ENCODE measurements at regions not wholly inside any gene's neighbourhood (a gene's known extent, or its start where the extent isn't known, plus 50 kb on each side); places are given as distances from the start of the nearest gene placed in this dataset.

DNA sequence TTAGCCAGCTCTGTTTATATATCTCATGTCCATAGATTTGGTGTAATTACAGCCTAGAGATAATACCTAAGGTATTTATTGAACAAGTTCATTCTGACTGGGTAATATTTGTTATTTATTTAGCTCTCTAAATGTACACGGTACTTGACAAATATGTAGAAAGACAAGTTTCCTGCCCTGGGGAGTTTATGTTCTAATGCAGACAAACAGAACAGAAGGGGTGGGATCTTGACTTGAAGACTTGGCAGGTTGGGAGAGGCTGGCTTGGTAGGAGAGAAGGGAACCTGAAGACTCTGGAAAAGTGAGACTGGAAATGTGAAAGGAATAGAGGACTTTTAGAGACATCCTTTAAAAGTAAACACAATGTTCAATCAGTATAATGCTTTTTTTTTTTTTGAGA, 97.7 kb upstream of the CDK6 start:
- Mint-ChIP-seq H3K27me3 (ENCODE audit: insufficient read depth, unreplicated experiment) (no peaks in the 10 kb centered on the region), H3K36me3 (ENCODE audit: insufficient read depth, unreplicated experiment) (peaks cover 6% of the 10 kb centered on the region), H3K4me1 (ENCODE audit: insufficient read depth, unreplicated experiment) (peaks cover 5% of the 10 kb centered on the region), H3K4me3 (ENCODE audit: unreplicated experiment) (no peak overlapping the region), H3K9me3 (ENCODE audit: unreplicated experiment) (peaks cover 21% of the 10 kb centered on the region), H3K27ac (ENCODE audit: low read depth, unreplicated experiment) (no peak overlapping the region)
- ChIA-PET POLR2A (interaction anchor here (0.7 kb wide), 1 partner anchor 26 kb away, joined by 3 read pairs; no protein-coding TSS in a partner anchor), CTCF (no interaction called here)
- TF ChIP-seq, protein P1, sequence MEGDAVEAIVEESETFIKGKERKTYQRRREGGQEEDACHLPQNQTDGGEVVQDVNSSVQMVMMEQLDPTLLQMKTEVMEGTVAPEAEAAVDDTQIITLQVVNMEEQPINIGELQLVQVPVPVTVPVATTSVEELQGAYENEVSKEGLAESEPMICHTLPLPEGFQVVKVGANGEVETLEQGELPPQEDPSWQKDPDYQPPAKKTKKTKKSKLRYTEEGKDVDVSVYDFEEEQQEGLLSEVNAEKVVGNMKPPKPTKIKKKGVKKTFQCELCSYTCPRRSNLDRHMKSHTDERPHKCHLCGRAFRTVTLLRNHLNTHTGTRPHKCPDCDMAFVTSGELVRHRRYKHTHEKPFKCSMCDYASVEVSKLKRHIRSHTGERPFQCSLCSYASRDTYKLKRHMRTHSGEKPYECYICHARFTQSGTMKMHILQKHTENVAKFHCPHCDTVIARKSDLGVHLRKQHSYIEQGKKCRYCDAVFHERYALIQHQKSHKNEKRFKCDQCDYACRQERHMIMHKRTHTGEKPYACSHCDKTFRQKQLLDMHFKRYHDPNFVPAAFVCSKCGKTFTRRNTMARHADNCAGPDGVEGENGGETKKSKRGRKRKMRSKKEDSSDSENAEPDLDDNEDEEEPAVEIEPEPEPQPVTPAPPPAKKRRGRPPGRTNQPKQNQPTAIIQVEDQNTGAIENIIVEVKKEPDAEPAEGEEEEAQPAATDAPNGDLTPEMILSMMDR (IDR thresholded peaks at IDR 0.05; ENCODE audit: unreplicated experiment) = no peak
- no peak for DNase-seq (ENCODE audit: unreplicated experiment)
- intact Hi-C loops (cut with micrococcal nuclease) = no loop called here
- no TSS peak for BruUV-seq (replicated peaks)

DNA sequence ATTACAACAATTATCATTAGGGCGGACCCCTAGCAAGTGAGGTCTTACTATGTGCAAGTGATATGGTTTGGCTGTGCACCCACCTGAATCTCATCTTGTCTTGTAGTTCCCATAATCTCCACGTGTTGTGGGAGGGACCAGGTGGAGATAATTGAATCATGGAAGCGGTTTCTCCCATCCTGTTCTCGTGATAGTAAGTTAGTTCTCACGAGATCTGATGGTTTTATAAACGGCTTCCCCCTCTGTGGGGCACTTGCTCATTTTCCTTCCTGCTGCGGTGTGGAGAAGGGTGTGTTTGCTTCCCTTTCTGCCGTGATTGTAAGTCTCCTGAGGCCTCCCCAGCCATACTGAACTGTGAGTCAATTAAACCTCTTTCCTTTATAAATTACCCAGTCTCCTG, 96.1 kb upstream of the CDK6 start:
- no TSS peak for BruUV-seq (replicated peaks)
- H3K36me3 Mint-ChIP-seq (ENCODE audit: insufficient read depth, unreplicated experiment) = no peaks in the 10 kb centered on the region
- POLR2A ChIA-PET = no interaction called here
- H3K27ac Mint-ChIP-seq (ENCODE audit: low read depth, unreplicated experiment) = no peak overlapping the region
- TF ChIP-seq, protein P1 (IDR thresholded peaks at IDR 0.05; ENCODE audit: unreplicated experiment) = no peak
- H3K9me3 Mint-ChIP-seq (ENCODE audit: unreplicated experiment) = peaks cover 13% of the 10 kb centered on the region
- no peak overlapping the region for H3K4me3 Mint-ChIP-seq (ENCODE audit: unreplicated experiment)
- peaks cover 5% of the 10 kb centered on the region for H3K4me1 Mint-ChIP-seq (ENCODE audit: insufficient read depth, unreplicated experiment)
- H3K27me3 Mint-ChIP-seq (ENCODE audit: insufficient read depth, unreplicated experiment) = no peaks in the 10 kb centered on the region
- intact Hi-C loops (cut with micrococcal nuclease) = no loop called here
- DNase-seq (ENCODE audit: unreplicated experiment) = no peak
- CTCF ChIA-PET = no interaction called here

DNA sequence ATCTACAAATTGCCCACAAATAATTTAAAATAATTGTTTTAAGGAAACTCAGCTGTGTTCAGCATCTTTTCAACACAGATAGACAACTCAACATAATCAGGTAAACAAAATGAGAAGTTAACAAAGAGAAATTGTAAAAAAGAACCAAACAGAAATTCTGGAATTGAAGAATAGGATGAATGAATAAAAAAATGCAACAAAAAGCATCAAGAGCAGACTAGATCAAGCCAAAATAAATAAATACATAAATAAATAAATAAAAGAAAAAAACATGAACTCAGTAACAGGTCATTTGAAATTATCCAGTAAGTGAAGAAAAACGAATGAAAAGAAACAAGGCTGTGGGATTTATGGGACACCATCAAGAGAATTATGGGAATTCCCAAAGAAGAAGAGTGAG, 94.0 kb upstream of the CDK6 start:
- Mint-ChIP-seq H3K4me1 (ENCODE audit: insufficient read depth, unreplicated experiment) (peaks cover 5% of the 10 kb centered on the region), H3K9me3 (ENCODE audit: unreplicated experiment) (peaks cover 16% of the 10 kb centered on the region), H3K4me3 (ENCODE audit: unreplicated experiment) (no peak overlapping the region), H3K27ac (ENCODE audit: low read depth, unreplicated experiment) (no peak overlapping the region), H3K27me3 (ENCODE audit: insufficient read depth, unreplicated experiment) (no peaks in the 10 kb centered on the region), H3K36me3 (ENCODE audit: insufficient read depth, unreplicated experiment) (no peaks in the 10 kb centered on the region)
- POLR2A ChIA-PET = interaction anchor here (0.7 kb wide), 1 partner anchor 26 kb away, joined by 3 read pairs; no protein-coding TSS in a partner anchor
- TF ChIP-seq, protein P1 (IDR thresholded peaks at IDR 0.05; ENCODE audit: unreplicated experiment) = no peak
- no peak for DNase-seq (ENCODE audit: unreplicated experiment)
- CTCF ChIA-PET = no interaction called here
- BruUV-seq (replicated peaks) = no TSS peak
- intact Hi-C loops (cut with micrococcal nuclease) = no loop called here

DNA sequence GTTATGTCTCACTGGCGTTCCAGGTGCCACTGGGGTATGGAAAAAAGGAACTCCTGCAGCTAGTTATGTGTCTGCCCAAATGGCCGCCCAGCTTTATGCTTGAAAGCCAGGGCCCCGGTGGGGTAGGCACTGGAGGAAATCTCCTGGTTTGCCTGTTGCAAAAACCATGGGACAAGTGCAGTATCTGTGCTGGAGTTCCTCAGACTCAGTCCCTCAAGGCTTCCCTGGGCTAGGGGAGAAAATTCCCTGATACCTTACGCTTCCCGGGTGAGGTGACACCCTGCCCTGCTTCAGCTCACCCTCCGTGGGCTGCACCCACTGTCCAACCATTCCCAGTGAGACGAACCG, 90.3 kb upstream of the CDK6 start:
- CTCF ChIA-PET = no interaction called here
- Mint-ChIP-seq H3K27ac (ENCODE audit: low read depth, unreplicated experiment) (no peak overlapping the region), H3K27me3 (ENCODE audit: insufficient read depth, unreplicated experiment) (no peaks in the 10 kb centered on the region), H3K36me3 (ENCODE audit: insufficient read depth, unreplicated experiment) (peaks cover 6% of the 10 kb centered on the region), H3K9me3 (ENCODE audit: unreplicated experiment) (peaks cover 45% of the 10 kb centered on the region), H3K4me1 (ENCODE audit: insufficient read depth, unreplicated experiment) (no peaks in the 10 kb centered on the region), H3K4me3 (ENCODE audit: unreplicated experiment) (no peak overlapping the region)
- intact Hi-C loops (cut with micrococcal nuclease) = no loop called here
- DNase-seq (ENCODE audit: unreplicated experiment) = no peak
- TF ChIP-seq, protein P1 (IDR thresholded peaks at IDR 0.05; ENCODE audit: unreplicated experiment) = no peak
- POLR2A ChIA-PET = no interaction called here
- no TSS peak for BruUV-seq (replicated peaks)

Measured in MCF 10A (cell line).